ENCODE measurements at regions not wholly inside any gene's neighbourhood (a gene's known extent, or its start where the extent isn't known, plus 50 kb on each side); places are given as distances from the start of the nearest gene placed in this dataset.

DNA sequence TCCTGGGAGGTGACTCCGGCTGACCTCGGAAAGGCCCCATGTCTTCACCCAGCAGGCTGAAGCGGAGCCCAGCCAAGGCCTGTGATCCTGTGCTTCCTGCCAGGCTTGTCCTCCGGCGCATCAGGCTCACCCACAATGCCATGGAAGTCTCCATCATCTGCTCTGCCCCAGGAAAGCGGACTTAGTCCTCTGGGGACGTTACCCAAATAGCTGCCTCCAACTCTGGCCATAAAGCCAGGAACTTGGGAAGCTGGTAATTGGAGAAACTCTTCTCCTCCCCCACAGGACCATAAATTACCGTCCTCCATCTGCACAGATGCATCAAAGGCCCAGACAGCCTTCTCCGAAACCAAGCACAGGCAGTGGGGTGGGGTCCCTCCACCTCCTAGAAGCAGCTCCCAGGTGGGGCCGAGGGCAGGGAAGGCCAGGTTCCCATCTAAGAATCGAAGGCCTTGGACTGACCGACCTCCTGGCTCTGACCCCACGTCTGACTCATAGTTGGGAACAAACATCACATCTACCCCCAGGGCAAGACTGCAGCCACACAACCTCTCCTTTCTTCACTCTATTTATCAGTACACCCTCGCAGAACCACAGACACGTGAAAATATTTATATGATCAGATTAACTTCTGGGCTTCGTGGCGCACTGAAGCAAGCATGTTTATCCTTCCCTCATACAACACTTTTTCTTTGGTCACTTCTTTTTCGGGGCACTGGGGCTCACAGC is 56.4 kb downstream of the PITPNM2 start:
- H3K4me2 ChIP-seq (replicated peaks; ENCODE audit: extremely low read depth, low read length, poor library complexity, severe bottlenecking) = no peak overlapping the region
- H4K20me1 ChIP-seq (ENCODE audit: insufficient read depth, low read length) = no peaks in the 10 kb centered on the region
- H3K4me1 ChIP-seq (ENCODE audit: control insufficient read depth in 1 of 2, insufficient read depth in 2 of 2, low read length in 2 of 2) = peaks cover 27 to 30% of the 10 kb centered on the region in 2 donors
- over 99% methylated on average over 13 of the region's 18 CpGs for WGBS (ENCODE audit: insufficient coverage)
- intact Hi-C loops (cut with micrococcal nuclease) = loop anchor here in 1 of 2 donors (5.0 kb wide), 1 partner anchor 32 kb away; no protein-coding TSS in a partner anchor
- no peaks in the 10 kb centered on the region for H3K36me3 ChIP-seq (replicated peaks in 1 of 2; ENCODE audit: control insufficient read depth in 1 of 2, insufficient read depth in 2 of 2, low read length in 2 of 2)
- Mint-ChIP-seq H3K27me3 (ENCODE audit: low read depth in 3 of 3) (peaks cover 0 to 3% (median 2%) of the 10 kb centered on the region in 3 donors), H3K4me3 (no peak overlapping the region), H3K9me3 (peaks cover 0 to 5% (median 0%) of the 10 kb centered on the region in 7 donors), H3K36me3 (no peaks in the 10 kb centered on the region), H3K27ac (peak overlapping the region in 1 of 7 donors; percentile 5), H3K4me1 (peaks cover 26% of the 10 kb centered on the region)
- no peaks in the 10 kb centered on the region for H3K9me3 ChIP-seq (replicated peaks in 1 of 2; ENCODE audit: control insufficient read depth in 1 of 2, insufficient read depth in 1 of 2, low read length in 2 of 2)
- no peaks in the 10 kb centered on the region for H3K79me2 ChIP-seq (ENCODE audit: insufficient read depth, low read length)
- DNase-seq = no peak
- TF ChIP-seq, protein P1, sequence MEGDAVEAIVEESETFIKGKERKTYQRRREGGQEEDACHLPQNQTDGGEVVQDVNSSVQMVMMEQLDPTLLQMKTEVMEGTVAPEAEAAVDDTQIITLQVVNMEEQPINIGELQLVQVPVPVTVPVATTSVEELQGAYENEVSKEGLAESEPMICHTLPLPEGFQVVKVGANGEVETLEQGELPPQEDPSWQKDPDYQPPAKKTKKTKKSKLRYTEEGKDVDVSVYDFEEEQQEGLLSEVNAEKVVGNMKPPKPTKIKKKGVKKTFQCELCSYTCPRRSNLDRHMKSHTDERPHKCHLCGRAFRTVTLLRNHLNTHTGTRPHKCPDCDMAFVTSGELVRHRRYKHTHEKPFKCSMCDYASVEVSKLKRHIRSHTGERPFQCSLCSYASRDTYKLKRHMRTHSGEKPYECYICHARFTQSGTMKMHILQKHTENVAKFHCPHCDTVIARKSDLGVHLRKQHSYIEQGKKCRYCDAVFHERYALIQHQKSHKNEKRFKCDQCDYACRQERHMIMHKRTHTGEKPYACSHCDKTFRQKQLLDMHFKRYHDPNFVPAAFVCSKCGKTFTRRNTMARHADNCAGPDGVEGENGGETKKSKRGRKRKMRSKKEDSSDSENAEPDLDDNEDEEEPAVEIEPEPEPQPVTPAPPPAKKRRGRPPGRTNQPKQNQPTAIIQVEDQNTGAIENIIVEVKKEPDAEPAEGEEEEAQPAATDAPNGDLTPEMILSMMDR (IDR thresholded peaks at IDR 0.05) = no peak
- no peak overlapping the region for H2AFZ ChIP-seq (ENCODE audit: insufficient read depth, low read depth, low read length, poor library complexity, severe bottlenecking)
- H3K9ac ChIP-seq (ENCODE audit: insufficient read depth, low read length, poor library complexity, severe bottlenecking) = no peak overlapping the region
- H3K27ac ChIP-seq (ENCODE audit: low read depth in 1 of 2, low read length in 2 of 2) = no peak overlapping the region
- no peaks in the 10 kb centered on the region for H3K27me3 ChIP-seq (ENCODE audit: control insufficient read depth in 2 of 2, insufficient read depth in 2 of 2, low read length in 2 of 2)
- H3K4me3 ChIP-seq (replicated peaks in 1 of 3; ENCODE audit: low read depth in 2 of 3, low read length in 3 of 3) = no peak overlapping the region

DNA sequence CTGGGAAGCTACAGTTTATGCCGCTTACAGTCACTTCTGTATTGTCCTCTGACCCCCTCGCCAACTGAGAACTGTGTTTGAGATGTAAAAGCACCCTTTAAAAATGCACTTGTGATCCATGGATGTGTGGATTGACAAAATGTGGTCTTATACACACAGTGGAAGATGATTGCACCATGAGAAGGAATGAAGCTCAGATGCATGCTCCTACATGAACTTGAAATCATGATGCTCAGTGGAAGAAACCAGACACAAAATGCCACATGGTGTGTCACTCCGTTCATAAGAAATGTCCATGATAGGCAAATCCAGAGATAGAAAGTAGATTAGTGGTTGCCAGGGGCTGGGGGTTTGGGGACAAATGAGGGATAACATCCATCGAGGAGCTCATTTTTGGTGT is 58.0 kb downstream of the PITPNM2 start:
- H3K4me1 Mint-ChIP-seq = peaks cover 39% of the 10 kb centered on the region
- peaks cover 0 to 5% (median 0%) of the 10 kb centered on the region in 7 donors for H3K9me3 Mint-ChIP-seq
- intact Hi-C loops (cut with micrococcal nuclease) = no loop called here
- H3K4me3 ChIP-seq (replicated peaks in 1 of 3; ENCODE audit: low read depth in 2 of 3, low read length in 3 of 3) = no peak overlapping the region
- no peaks in the 10 kb centered on the region for H3K36me3 Mint-ChIP-seq
- no peaks in the 10 kb centered on the region for H3K36me3 ChIP-seq (replicated peaks in 1 of 2; ENCODE audit: control insufficient read depth in 1 of 2, insufficient read depth in 2 of 2, low read length in 2 of 2)
- TF ChIP-seq, protein P1 (IDR thresholded peaks at IDR 0.05) = no peak
- H3K4me3 Mint-ChIP-seq = no peak overlapping the region
- H3K27me3 ChIP-seq (ENCODE audit: control insufficient read depth in 2 of 2, insufficient read depth in 2 of 2, low read length in 2 of 2) = no peaks in the 10 kb centered on the region
- peaks cover 39 to 47% of the 10 kb centered on the region in 2 donors for H3K4me1 ChIP-seq (ENCODE audit: control insufficient read depth in 1 of 2, insufficient read depth in 2 of 2, low read length in 2 of 2)
- no peak overlapping the region for H3K9ac ChIP-seq (ENCODE audit: insufficient read depth, low read length, poor library complexity, severe bottlenecking)
- H2AFZ ChIP-seq (ENCODE audit: insufficient read depth, low read depth, low read length, poor library complexity, severe bottlenecking) = no peak overlapping the region
- no peak overlapping the region for H3K4me2 ChIP-seq (replicated peaks; ENCODE audit: extremely low read depth, low read length, poor library complexity, severe bottlenecking)
- peaks cover 0 to 3% (median 2%) of the 10 kb centered on the region in 3 donors for H3K27me3 Mint-ChIP-seq (ENCODE audit: low read depth in 3 of 3)
- 83% methylated on average over 1 of the region's 4 CpGs for WGBS (ENCODE audit: insufficient coverage)
- no peak for DNase-seq
- H3K27ac Mint-ChIP-seq = peak overlapping the region in 1 of 7 donors; percentile 7
- no peaks in the 10 kb centered on the region for H4K20me1 ChIP-seq (ENCODE audit: insufficient read depth, low read length)
- no peaks in the 10 kb centered on the region for H3K9me3 ChIP-seq (replicated peaks in 1 of 2; ENCODE audit: control insufficient read depth in 1 of 2, insufficient read depth in 1 of 2, low read length in 2 of 2)
- no peak overlapping the region for H3K27ac ChIP-seq (ENCODE audit: low read depth in 1 of 2, low read length in 2 of 2)
- H3K79me2 ChIP-seq (ENCODE audit: insufficient read depth, low read length) = no peaks in the 10 kb centered on the region
